Calu3 (cell line): ENCODE measurements at regions not wholly inside any gene's neighbourhood (a gene's known extent, or its start where the extent isn't known, plus 50 kb on each side); places are given as distances from the start of the nearest gene placed in this dataset.
"Not testable (repeated sequence)": the region's sequence is repeated elsewhere in the genome, so short reads cannot be mapped to it uniquely, and the experiment has no call there.

Experiments used
- BruUV-seq: library from RNA; stranded (reverse); fragments of 400-500 nt; replicated peaks from 2 replicates; lab custom pipeline; 2021; lab: Mats Ljungman, UMichigan
- CTCF ChIA-PET: fragments of 300-600 bp; sonication (Branson Sonifier 250); formaldehyde crosslinking; loops from one replicate; lab custom pipeline; 2022; ENCODE audit warnings: antibody characterized with exemption; lab: Charles Lee
- DNase-seq: peaks from one replicate; pipeline ENCODE4 v3.0.0; 2022
- H3K27ac Mint-ChIP-seq: one replicate; pipeline ENCODE4 v1.8.0; 2022; ENCODE audit warnings: mixed read lengths; ENCODE audit not compliant: unreplicated experiment
- H3K27me3 Mint-ChIP-seq: one replicate; pipeline ENCODE4 v1.8.0; 2022; ENCODE audit warnings: mixed read lengths; ENCODE audit not compliant: unreplicated experiment
- H3K36me3 Mint-ChIP-seq: one replicate; pipeline ENCODE4 v1.8.0; 2022; ENCODE audit warnings: mild to moderate bottlenecking, moderate library complexity, mixed read lengths; ENCODE audit not compliant: insufficient read depth, unreplicated experiment
- H3K4me1 Mint-ChIP-seq: one replicate; pipeline ENCODE4 v1.8.0; 2022; ENCODE audit warnings: mild to moderate bottlenecking, low read depth, mixed read lengths; ENCODE audit not compliant: unreplicated experiment
- H3K4me3 Mint-ChIP-seq: one replicate; pipeline ENCODE4 v1.8.0; 2022; ENCODE audit warnings: mild to moderate bottlenecking, low read depth, moderate library complexity, mixed read lengths; ENCODE audit not compliant: unreplicated experiment
- H3K9me3 Mint-ChIP-seq: one replicate; pipeline ENCODE4 v1.8.0; 2022; ENCODE audit warnings: low read depth, mixed read lengths; ENCODE audit not compliant: unreplicated experiment
- intact Hi-C: fragments of 100-400 bp; cut with micrococcal nuclease; formaldehyde crosslinking; loops from one replicate; pipeline ENCODE4 v1.10.0; 2022; ENCODE audit not compliant: unreplicated experiment
- TF ChIP-seq, protein P1 (sequence below): fragments of 200-600 bp; IDR thresholded peaks from one replicate; pipeline ENCODE4 v1.8.0; 2022; ENCODE audit warnings: antibody characterized with exemption; ENCODE audit not compliant: unreplicated experiment

DNA sequence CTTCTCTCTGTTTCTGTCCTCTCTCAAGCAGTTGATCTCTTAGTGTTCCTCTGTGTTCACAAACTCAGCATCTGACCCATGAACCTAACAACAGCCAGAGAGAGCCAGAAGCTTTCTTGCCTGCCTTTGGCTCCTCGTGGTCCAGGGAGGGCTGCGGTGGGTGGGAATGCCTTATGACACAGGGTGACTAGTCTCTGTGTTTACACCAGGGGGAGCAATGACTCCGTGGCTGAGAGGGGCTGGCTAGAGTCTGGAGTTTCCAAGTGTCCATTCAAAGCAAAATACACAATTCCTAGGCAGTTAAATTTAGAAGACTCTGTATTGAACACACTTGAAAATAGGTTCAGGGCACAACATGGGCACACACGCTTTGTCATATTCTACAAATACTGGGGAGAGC lies 370.0 kb upstream of the FRG2C start:
- H3K36me3 Mint-ChIP-seq, result no peaks in the 10 kb centered on the region
- CTCF ChIA-PET, result no interaction called here
- H3K27ac Mint-ChIP-seq, result no peak overlapping the region
- TF ChIP-seq, protein P1, sequence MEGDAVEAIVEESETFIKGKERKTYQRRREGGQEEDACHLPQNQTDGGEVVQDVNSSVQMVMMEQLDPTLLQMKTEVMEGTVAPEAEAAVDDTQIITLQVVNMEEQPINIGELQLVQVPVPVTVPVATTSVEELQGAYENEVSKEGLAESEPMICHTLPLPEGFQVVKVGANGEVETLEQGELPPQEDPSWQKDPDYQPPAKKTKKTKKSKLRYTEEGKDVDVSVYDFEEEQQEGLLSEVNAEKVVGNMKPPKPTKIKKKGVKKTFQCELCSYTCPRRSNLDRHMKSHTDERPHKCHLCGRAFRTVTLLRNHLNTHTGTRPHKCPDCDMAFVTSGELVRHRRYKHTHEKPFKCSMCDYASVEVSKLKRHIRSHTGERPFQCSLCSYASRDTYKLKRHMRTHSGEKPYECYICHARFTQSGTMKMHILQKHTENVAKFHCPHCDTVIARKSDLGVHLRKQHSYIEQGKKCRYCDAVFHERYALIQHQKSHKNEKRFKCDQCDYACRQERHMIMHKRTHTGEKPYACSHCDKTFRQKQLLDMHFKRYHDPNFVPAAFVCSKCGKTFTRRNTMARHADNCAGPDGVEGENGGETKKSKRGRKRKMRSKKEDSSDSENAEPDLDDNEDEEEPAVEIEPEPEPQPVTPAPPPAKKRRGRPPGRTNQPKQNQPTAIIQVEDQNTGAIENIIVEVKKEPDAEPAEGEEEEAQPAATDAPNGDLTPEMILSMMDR, result no peak
- BruUV-seq, result no TSS peak
- no peaks in the 10 kb centered on the region for H3K4me1 Mint-ChIP-seq
- DNase-seq, result peak; percentile 12
- peaks cover 12% of the 10 kb centered on the region for H3K9me3 Mint-ChIP-seq
- intact Hi-C loops, result loop anchor here (10.0 kb wide), 1 partner anchor 131 kb away; no protein-coding TSS in a partner anchor
- no peaks in the 10 kb centered on the region for H3K27me3 Mint-ChIP-seq
- H3K4me3 Mint-ChIP-seq, result no peak overlapping the region

DNA sequence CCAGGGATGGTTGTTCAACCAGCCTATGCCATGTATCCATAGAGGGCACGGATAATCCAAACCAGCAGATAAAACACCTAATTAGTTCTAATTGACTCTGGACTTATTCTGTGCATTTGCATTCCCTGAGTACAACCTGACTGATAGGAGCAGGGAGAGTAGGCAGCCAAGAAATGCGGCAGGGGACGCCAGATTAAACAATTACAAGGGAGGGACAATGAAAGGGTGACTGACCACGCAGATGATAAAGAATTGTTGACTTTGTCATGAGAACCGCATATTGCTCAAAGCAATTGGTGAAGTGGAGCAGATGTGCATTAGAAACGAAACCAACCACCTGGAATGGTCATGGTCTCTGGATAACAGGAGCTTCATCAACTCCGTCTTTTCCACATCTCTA lies 369.1 kb upstream of the FRG2C start:
- no peak overlapping the region for H3K4me3 Mint-ChIP-seq
- BruUV-seq, result no TSS peak
- no peaks in the 10 kb centered on the region for H3K4me1 Mint-ChIP-seq
- no peaks in the 10 kb centered on the region for H3K36me3 Mint-ChIP-seq
- CTCF ChIA-PET, result interaction anchor here (1.1 kb wide), 1 partner anchor 134 kb away, joined by 3 read pairs; no protein-coding TSS in a partner anchor
- peaks cover 12% of the 10 kb centered on the region for H3K9me3 Mint-ChIP-seq
- no peak for DNase-seq
- intact Hi-C loops, result loop anchor here (10.0 kb wide), 1 partner anchor 130 kb away; no protein-coding TSS in a partner anchor
- TF ChIP-seq, protein P1, result no peak
- no peak overlapping the region for H3K27ac Mint-ChIP-seq
- no peaks in the 10 kb centered on the region for H3K27me3 Mint-ChIP-seq

DNA sequence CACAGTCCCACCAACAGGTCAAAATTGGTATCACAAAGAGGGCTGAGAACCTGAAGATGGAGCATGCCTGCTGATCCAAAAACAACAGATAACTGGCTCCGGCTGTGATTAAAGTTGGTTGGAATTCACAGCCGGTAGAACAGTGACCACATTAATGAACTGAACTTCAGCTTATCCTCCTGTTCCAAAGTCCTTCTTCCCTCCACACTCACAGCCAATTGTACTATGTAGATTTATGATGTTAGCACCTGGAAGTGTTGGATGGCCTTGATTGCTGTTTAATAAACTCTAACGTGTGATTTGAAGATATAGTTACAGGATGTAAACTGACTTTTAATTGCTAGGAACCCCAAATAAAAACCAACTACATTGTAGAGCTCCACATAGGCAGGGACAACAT lies 367.3 kb upstream of the FRG2C start:
- Mint-ChIP-seq H3K36me3 (no peaks in the 10 kb centered on the region), H3K4me1 (no peaks in the 10 kb centered on the region), H3K4me3 (no peak overlapping the region), H3K27ac (no peak overlapping the region), H3K27me3 (no peaks in the 10 kb centered on the region), H3K9me3 (peaks cover 11% of the 10 kb centered on the region)
- TF ChIP-seq, protein P1, result no peak
- BruUV-seq, result no TSS peak
- no peak for DNase-seq
- CTCF ChIA-PET, result no interaction called here
- intact Hi-C loops, result loop anchor here (10.0 kb wide), 1 partner anchor 128 kb away; no protein-coding TSS in a partner anchor

- no peak overlapping the region for H3K4me3 Mint-ChIP-seq
- CTCF ChIA-PET, result no interaction called here
- no peak overlapping the region for H3K27ac Mint-ChIP-seq
- no peaks in the 10 kb centered on the region for H3K4me1 Mint-ChIP-seq
- no TSS peak for BruUV-seq
- H3K36me3 Mint-ChIP-seq, result no peaks in the 10 kb centered on the region
- DNase-seq, result no peak
- no peaks in the 10 kb centered on the region for H3K27me3 Mint-ChIP-seq
- TF ChIP-seq, protein P1, result no peak
- H3K9me3 Mint-ChIP-seq, result peaks cover 13% of the 10 kb centered on the region
- intact Hi-C loops, result no loop called here
Observed at GRCh38 chr3:75300606-75301005, 363.5 kb upstream of the FRG2C start.

DNA sequence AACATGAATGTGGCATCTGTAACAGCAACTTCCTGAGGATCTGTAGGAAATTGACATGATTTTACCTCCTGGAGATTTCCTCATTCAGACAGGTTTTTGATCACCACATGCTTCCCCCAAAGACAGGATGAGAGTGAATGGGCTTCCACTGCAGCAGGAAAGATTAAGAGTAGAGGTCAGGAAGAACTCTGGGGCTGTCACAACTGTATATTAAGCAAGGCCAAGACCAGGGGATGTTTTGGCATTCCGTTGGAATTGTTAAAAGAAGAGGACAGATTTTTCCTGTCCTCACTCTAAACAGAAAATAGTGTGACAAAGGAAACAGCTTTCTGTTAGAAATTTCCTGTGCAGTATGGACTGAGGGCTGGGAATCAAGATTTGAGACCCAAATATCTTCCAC lies 363.1 kb upstream of the FRG2C start:
- BruUV-seq, H3K27ac Mint-ChIP-seq, intact Hi-C loops: not testable (repeated sequence)

More for the DNA sequence above, 363.1 kb upstream of the FRG2C start:
- H3K27me3 Mint-ChIP-seq, CTCF ChIA-PET, H3K4me1 Mint-ChIP-seq, H3K36me3 Mint-ChIP-seq, DNase-seq, H3K4me3 Mint-ChIP-seq: not testable (repeated sequence)
- H3K9me3 Mint-ChIP-seq, result peaks cover 16% of the 10 kb centered on the region
